Activated T-cell treated with anti-CD3 and anti-CD28 coated beads, Interleukin-2, amount 50 U/mL, for 72 hours (primary cell): ENCODE measurements at regions not wholly inside any gene's neighbourhood (a gene's known extent, or its start where the extent isn't known, plus 50 kb on each side); places are given as distances from the start of the nearest gene placed in this dataset.

Experiments used
- ATAC-seq, 2 donors: fragments of 150-1000 bp; cut with Tn5 transposase; replicated peaks in 1 of 2; 2 replicates each; pipeline ENCODE4 v1.10.0; 2021; ENCODE audit warnings: moderate library complexity in 2 of 2, mild to moderate bottlenecking in 1 of 2
- DNase-seq, 2 donors: peaks; one replicate each; pipeline ENCODE4 v3.0.0; 2021 to 2022; ENCODE audit warnings: mixed read lengths in 1 of 2
- H3K27ac Mint-ChIP-seq: one replicate; pipeline ENCODE4 v1.8.0; 2022; ENCODE audit warnings: mild to moderate bottlenecking, moderate library complexity, mixed read lengths
- H3K27me3 Mint-ChIP-seq: one replicate; pipeline ENCODE4 v1.8.0; 2022; ENCODE audit warnings: low read depth, mixed read lengths
- H3K36me3 Mint-ChIP-seq, 2 donors: one replicate each; pipeline ENCODE4 v1.8.0; 2022; ENCODE audit warnings: mixed read lengths in 2 of 2, mild to moderate bottlenecking in 1 of 2; ENCODE audit not compliant: insufficient read depth in 2 of 2
- H3K4me1 Mint-ChIP-seq: one replicate; pipeline ENCODE4 v1.8.0; 2022; ENCODE audit warnings: low read depth, mixed read lengths
- H3K4me3 Mint-ChIP-seq, 2 donors: one replicate each; pipeline ENCODE4 v1.8.0; 2022; ENCODE audit warnings: mild to moderate bottlenecking in 2 of 2, mixed read lengths in 2 of 2, moderate library complexity in 2 of 2
- H3K9me3 Mint-ChIP-seq, 2 donors: one replicate each; pipeline ENCODE4 v1.8.0; 2022; ENCODE audit warnings: mixed read lengths in 2 of 2

- no peaks in the 10 kb centered on the region for H3K9me3 Mint-ChIP-seq
- H3K27me3 Mint-ChIP-seq = no peaks in the 10 kb centered on the region
- H3K4me3 Mint-ChIP-seq = no peak overlapping the region
- ATAC-seq (no peak), DNase-seq (no peak)
- no peaks in the 10 kb centered on the region for H3K36me3 Mint-ChIP-seq
- H3K4me1 Mint-ChIP-seq = no peaks in the 10 kb centered on the region
- H3K27ac Mint-ChIP-seq = no peak overlapping the region
These were observed 165.6 kb upstream of the KCNJ16 start for GRCh38 chr17:69909389-69909788.

- H3K4me1 Mint-ChIP-seq = no peaks in the 10 kb centered on the region
- no peak overlapping the region for H3K27ac Mint-ChIP-seq
- no peak for ATAC-seq
These were observed 162.2 kb upstream of the KCNJ16 start for GRCh38 chr17:69912805-69913204.

DNA sequence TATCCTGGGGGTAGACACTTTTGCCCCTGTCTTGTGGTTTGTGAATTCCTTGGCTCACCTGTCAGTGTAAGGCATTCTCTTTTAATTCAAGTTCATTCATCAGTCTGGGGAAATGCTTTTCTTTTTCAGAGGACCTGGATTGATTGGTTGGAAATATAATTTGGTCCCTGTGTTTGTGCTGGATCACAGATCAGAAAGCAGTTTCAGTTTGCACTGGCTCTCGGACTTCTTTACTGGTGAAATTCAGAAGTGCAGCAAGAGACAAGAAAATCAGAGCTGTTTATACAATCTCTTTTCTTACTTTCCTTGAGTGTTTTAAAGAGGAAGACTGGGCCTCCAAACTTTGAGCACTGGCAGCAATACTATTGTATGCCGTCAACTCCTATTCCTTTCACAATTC lies 161.8 kb upstream of the KCNJ16 start:
- Mint-ChIP-seq H3K4me1 (no peaks in the 10 kb centered on the region), H3K9me3 (no peaks in the 10 kb centered on the region), H3K36me3 (no peaks in the 10 kb centered on the region), H3K27me3 (no peaks in the 10 kb centered on the region), H3K27ac (no peak overlapping the region), H3K4me3 (no peak overlapping the region)
- no peak for ATAC-seq
- no peak for DNase-seq

More at GRCh38 chr17:69912805-69913204, 162.2 kb upstream of the KCNJ16 start:
- Mint-ChIP-seq H3K9me3 (no peaks in the 10 kb centered on the region), H3K27me3 (no peaks in the 10 kb centered on the region), H3K36me3 (no peaks in the 10 kb centered on the region), H3K4me3 (no peak overlapping the region)
- no peak for DNase-seq

- no peaks in the 10 kb centered on the region for H3K4me1 Mint-ChIP-seq
- DNase-seq = no peak
- H3K36me3 Mint-ChIP-seq = no peaks in the 10 kb centered on the region
- no peaks in the 10 kb centered on the region for H3K9me3 Mint-ChIP-seq
- no peak for ATAC-seq
- H3K27ac Mint-ChIP-seq = no peak overlapping the region
- H3K27me3 Mint-ChIP-seq = no peaks in the 10 kb centered on the region
- no peak overlapping the region for H3K4me3 Mint-ChIP-seq
These were observed 161.4 kb upstream of the KCNJ16 start for GRCh38 chr17:69913616-69914015.

DNA sequence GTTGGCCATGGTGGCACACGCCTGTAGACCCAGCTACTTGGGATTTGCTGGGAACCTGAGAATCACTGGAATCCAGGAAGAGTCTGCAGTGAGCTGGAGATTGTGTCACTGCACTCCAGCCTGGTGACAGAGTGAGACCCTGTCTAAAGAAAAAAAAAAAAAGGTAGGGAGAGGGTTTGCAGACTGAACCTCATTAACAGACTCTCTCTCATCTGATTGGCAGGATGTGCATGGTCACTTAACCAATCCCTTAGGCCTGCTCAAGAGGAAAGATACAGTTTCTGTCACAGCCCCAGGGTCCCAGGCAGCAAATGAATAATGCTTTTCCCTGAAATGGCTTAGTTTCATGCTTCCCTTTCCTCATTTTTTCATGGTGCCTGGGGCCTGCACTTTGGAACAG lies 160.5 kb upstream of the KCNJ16 start:
- Mint-ChIP-seq H3K27me3 (no peaks in the 10 kb centered on the region), H3K4me3 (no peak overlapping the region), H3K9me3 (no peaks in the 10 kb centered on the region), H3K36me3 (peaks cover 0 to 3% of the 10 kb centered on the region in 2 donors), H3K27ac (no peak overlapping the region), H3K4me1 (no peaks in the 10 kb centered on the region)
- ATAC-seq (no peak), DNase-seq (no peak)

GRCh38 chr17:69916761-69917160 lies 158.3 kb upstream of the KCNJ16 start:
- Mint-ChIP-seq H3K27me3 (no peaks in the 10 kb centered on the region), H3K9me3 (no peaks in the 10 kb centered on the region), H3K36me3 (peaks cover 0 to 3% of the 10 kb centered on the region in 2 donors), H3K4me3 (no peak overlapping the region), H3K4me1 (no peaks in the 10 kb centered on the region), H3K27ac (no peak overlapping the region)
- DNase-seq = no peak
- ATAC-seq = no peak

GRCh38 chr17:69918164-69918563 lies 156.9 kb upstream of the KCNJ16 start:
- no peaks in the 10 kb centered on the region for H3K4me1 Mint-ChIP-seq
- no peak overlapping the region for H3K4me3 Mint-ChIP-seq
- peaks cover 0 to 2% of the 10 kb centered on the region in 2 donors for H3K9me3 Mint-ChIP-seq
- H3K27me3 Mint-ChIP-seq = no peaks in the 10 kb centered on the region
- peaks cover 0 to 3% of the 10 kb centered on the region in 2 donors for H3K36me3 Mint-ChIP-seq
- H3K27ac Mint-ChIP-seq = no peak overlapping the region
- no peak for ATAC-seq
- no peak for DNase-seq

- Mint-ChIP-seq H3K27me3 (no peaks in the 10 kb centered on the region), H3K36me3 (peaks cover 0 to 3% of the 10 kb centered on the region in 2 donors), H3K4me3 (no peak overlapping the region), H3K27ac (no peak overlapping the region), H3K9me3 (peaks cover 0 to 2% of the 10 kb centered on the region in 2 donors), H3K4me1 (no peaks in the 10 kb centered on the region)
- no peak for DNase-seq
- ATAC-seq = no peak
These were observed 155.2 kb upstream of the KCNJ16 start for GRCh38 chr17:69919789-69920188.

GRCh38 chr17:69921046-69921445 lies 154.0 kb upstream of the KCNJ16 start:
- DNase-seq (no peak), ATAC-seq (no peak)
- peaks cover 0 to 3% of the 10 kb centered on the region in 2 donors for H3K36me3 Mint-ChIP-seq
- no peak overlapping the region for H3K27ac Mint-ChIP-seq
- H3K27me3 Mint-ChIP-seq = no peaks in the 10 kb centered on the region
- no peaks in the 10 kb centered on the region for H3K4me1 Mint-ChIP-seq
- no peak overlapping the region for H3K4me3 Mint-ChIP-seq
- H3K9me3 Mint-ChIP-seq = peaks cover 0 to 2% of the 10 kb centered on the region in 2 donors

- Mint-ChIP-seq H3K27ac (no peak overlapping the region), H3K4me1 (no peaks in the 10 kb centered on the region), H3K4me3 (no peak overlapping the region), H3K36me3 (no peaks in the 10 kb centered on the region), H3K27me3 (no peaks in the 10 kb centered on the region), H3K9me3 (peaks cover 0 to 2% of the 10 kb centered on the region in 2 donors)
- DNase-seq (no peak), ATAC-seq (no peak)
These were observed 146.4 kb upstream of the KCNJ16 start for GRCh38 chr17:69928611-69929010.

- no peak for ATAC-seq
- H3K4me1 Mint-ChIP-seq = no peaks in the 10 kb centered on the region
- H3K9me3 Mint-ChIP-seq = peaks cover 0 to 3% of the 10 kb centered on the region in 2 donors
- H3K27ac Mint-ChIP-seq = no peak overlapping the region
- no peak for DNase-seq
- H3K27me3 Mint-ChIP-seq = no peaks in the 10 kb centered on the region
- no peak overlapping the region for H3K4me3 Mint-ChIP-seq
- no peaks in the 10 kb centered on the region for H3K36me3 Mint-ChIP-seq
These were observed 138.0 kb upstream of the KCNJ16 start for GRCh38 chr17:69936996-69937395.

DNA sequence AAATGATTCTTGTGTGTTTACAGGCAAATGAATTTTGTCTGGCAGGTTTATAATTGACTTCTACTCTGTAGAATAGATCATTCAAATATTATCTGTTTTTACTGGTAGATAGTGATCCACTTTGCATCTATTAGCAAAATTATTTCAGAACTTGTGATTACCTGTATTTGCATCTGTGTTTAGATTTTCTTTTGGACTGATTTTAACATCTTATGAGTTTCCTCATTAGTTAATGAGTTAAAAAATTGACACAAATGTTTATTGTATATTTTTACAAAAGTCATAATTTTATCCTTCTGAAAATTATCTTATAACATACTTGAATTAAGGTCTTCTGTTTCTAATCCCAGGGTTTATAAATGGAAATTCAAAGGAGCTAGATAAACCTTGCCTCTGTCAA lies 132.0 kb upstream of the KCNJ16 start:
- no peaks in the 10 kb centered on the region for H3K4me1 Mint-ChIP-seq
- H3K36me3 Mint-ChIP-seq = no peaks in the 10 kb centered on the region
- H3K9me3 Mint-ChIP-seq = peaks cover 0 to 1% of the 10 kb centered on the region in 2 donors
- H3K4me3 Mint-ChIP-seq = no peak overlapping the region
- H3K27ac Mint-ChIP-seq = no peak overlapping the region
- DNase-seq = no peak
- no peaks in the 10 kb centered on the region for H3K27me3 Mint-ChIP-seq
- ATAC-seq = no peak

- ATAC-seq = no peak
- no peak for DNase-seq
- Mint-ChIP-seq H3K4me1 (no peaks in the 10 kb centered on the region), H3K27me3 (no peaks in the 10 kb centered on the region), H3K4me3 (no peak overlapping the region), H3K9me3 (no peaks in the 10 kb centered on the region), H3K36me3 (no peaks in the 10 kb centered on the region), H3K27ac (no peak overlapping the region)
These were observed 130.6 kb upstream of the KCNJ16 start for GRCh38 chr17:69944406-69944805.

DNA sequence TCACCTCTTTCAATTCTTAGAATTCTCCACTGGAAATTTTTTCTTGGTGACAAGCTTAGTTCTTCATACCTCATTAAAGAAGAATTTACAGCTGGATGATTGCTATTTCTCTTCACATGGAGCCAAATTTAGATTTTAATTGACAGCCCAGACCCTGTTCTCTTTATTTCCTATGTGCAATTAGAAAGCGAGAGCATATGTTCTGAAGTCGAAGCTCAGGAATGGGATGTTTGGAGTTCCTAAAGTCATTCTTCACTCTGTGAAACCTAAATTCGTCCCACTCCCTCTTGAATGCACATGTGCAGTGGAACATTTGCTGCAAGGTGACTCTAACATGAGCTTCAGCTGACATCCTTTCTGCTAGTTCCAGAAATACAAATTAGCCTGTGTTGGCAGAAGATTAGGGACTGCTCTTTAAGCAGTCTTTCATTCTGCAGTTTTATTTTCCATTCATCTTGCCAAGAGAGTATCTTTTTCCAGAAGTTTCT lies 129.3 kb upstream of the KCNJ16 start:
- DNase-seq (no peak), ATAC-seq (no peak)
- Mint-ChIP-seq H3K27ac (no peak overlapping the region), H3K4me3 (no peak overlapping the region), H3K4me1 (no peaks in the 10 kb centered on the region), H3K27me3 (no peaks in the 10 kb centered on the region), H3K9me3 (no peaks in the 10 kb centered on the region), H3K36me3 (no peaks in the 10 kb centered on the region)
